Subcutaneous abdominal adipose tissue (tissue), 5 donors: ENCODE measurements at regions not wholly inside any gene's neighbourhood (a gene's known extent, or its start where the extent isn't known, plus 50 kb on each side); places are given as distances from the start of the nearest gene placed in this dataset.
"Not testable (repeated sequence)": the region's sequence is repeated elsewhere in the genome, so short reads cannot be mapped to it uniquely, and the experiment has no call there.

Source experiments
- H3K27ac ChIP-seq: one replicate; pipeline ENCODE4 v1.7.0; 2013; ENCODE audit warnings: low read depth, mild to moderate bottlenecking, inconsistent platforms, low read length, moderate library complexity
- H3K27me3 ChIP-seq, 5 donors: one replicate each; pipeline ENCODE4 v1.7.0; 2013; ENCODE audit warnings: low read length in 5 of 5, inconsistent platforms in 1 of 5; ENCODE audit not compliant: control insufficient read depth in 5 of 5, insufficient read depth in 4 of 5
- H3K36me3 ChIP-seq, 5 donors: one replicate each; pipeline ENCODE4 v1.7.0; 2013; ENCODE audit warnings: low read length in 5 of 5; ENCODE audit not compliant: control insufficient read depth in 5 of 5, insufficient read depth in 5 of 5
- H3K4me1 ChIP-seq, 5 donors: one replicate each; pipeline ENCODE4 v1.7.0; 2013; ENCODE audit warnings: low read length in 5 of 5, mild to moderate bottlenecking in 3 of 5, moderate library complexity in 1 of 5; ENCODE audit not compliant: control insufficient read depth in 5 of 5, insufficient read depth in 5 of 5
- H3K4me3 ChIP-seq, 5 donors: one replicate each; pipeline ENCODE4 v1.7.0; 2013; ENCODE audit warnings: low read length in 5 of 5, low read depth in 1 of 5
- H3K9ac ChIP-seq, 5 donors: one replicate each; pipeline ENCODE4 v1.7.0; 2013; ENCODE audit warnings: low read length in 5 of 5, mild to moderate bottlenecking in 4 of 5, moderate library complexity in 3 of 5
- H3K9me3 ChIP-seq, 5 donors: one replicate each; pipeline ENCODE4 v1.7.0; 2013; ENCODE audit warnings: low read length in 5 of 5; ENCODE audit not compliant: control insufficient read depth in 5 of 5
- donor health status: healthy.
- donor health status: healthy.
- donor health status: healthy.
- donor health status: healthy.
- donor health status: healthy.

GRCh38 chr13:21291840-21292239 is 115.4 kb downstream of the MRPL57 start:
- Histone ChIP-seq H3K36me3 (no peaks in the 10 kb centered on the region), H3K27me3 (no peaks in the 10 kb centered on the region), H3K27ac (no peak overlapping the region), H3K4me3 (no peak overlapping the region), H3K9me3 (no peaks in the 10 kb centered on the region), H3K4me1 (no peaks in the 10 kb centered on the region), H3K9ac (no peak overlapping the region)

GRCh38 chr13:21296991-21297390 is 120.5 kb downstream of the MRPL57 start:
- H3K27ac ChIP-seq, H3K4me3 ChIP-seq, H3K27me3 ChIP-seq, H3K36me3 ChIP-seq, H3K9me3 ChIP-seq: not testable (repeated sequence)
- H3K4me1 ChIP-seq, result peaks cover 3 to 21% (median 17%) of the 10 kb centered on the region in 5 donors
- H3K9ac ChIP-seq, result peak overlapping the region in 2 of 5 donors; percentile 16 to 51

DNA sequence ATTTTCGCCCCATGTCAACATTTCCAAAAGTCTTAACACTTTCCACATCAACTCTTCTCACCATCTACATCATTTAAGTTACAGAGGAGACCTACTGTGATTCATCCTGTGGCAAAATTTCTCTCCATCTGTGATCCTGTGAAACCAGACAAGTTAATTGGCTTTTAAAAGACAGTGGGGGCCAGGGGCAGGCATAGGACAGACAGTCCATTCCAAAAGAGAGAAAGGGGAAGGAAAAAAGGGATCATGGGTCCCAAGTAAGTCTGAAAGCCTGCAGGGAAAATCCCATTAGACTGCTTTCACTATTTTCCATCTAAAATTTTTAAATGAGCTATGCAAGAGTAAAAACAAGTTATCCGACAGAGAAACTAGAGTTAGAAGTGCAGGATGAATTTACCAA is 121.0 kb downstream of the MRPL57 start:
- Histone ChIP-seq H3K27ac (peak overlapping the region; percentile 75), H3K36me3 (no peaks in the 10 kb centered on the region), H3K27me3 (no peaks in the 10 kb centered on the region), H3K9me3 (no peaks in the 10 kb centered on the region), H3K4me1 (peaks cover 3 to 21% (median 17%) of the 10 kb centered on the region in 5 donors), H3K4me3 (peak overlapping the region; percentile 89 to 98 (median 90)), H3K9ac (peak overlapping the region; percentile 35 to 89 (median 60))

DNA sequence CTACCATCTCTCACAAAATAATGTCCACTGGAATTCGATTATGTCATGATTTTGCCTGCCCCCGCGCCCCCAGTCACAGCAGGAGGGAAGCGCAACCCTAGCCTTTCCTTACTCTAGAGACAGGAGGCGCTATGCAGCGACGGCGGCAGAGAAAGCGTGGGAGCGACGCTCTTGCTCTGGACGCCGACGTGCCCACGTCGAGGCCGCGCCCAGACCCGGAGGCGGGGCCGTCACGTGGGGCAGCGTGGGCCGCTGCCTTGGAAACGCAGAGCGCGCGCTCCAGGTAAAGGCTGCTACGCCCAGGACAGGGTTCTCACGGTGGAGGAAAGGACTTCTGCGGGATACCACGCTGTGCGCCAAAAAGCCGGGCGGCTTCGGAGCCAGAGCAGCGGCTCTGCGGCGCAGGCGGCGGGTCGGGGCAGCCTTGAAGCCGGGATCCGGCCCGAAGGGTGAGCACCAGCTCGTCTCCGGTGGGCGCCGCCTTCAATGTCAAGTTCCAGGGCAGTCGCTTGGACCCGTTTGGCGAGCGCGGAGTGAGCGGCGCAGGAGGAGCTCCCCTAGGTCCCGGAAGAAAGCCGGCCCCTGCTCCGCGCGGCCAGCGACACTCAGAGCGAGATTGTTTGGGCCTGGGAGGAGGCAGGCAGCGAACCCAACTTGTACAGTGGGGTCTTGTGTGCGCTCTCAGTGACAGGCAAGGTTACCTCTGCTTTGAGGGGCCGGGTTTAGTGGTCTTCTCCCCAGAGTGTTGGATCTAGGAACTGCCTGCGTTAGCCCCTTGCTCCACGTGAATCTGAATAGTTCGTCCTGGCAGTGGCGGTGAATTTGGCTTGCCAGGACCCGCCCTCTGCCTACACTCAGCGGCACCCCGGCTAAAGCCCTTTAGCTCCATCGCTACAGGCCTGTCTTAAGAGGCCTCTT is 121.7 kb downstream of the MRPL57 start:
- H3K27ac ChIP-seq, result peak overlapping the region; percentile 75
- no peaks in the 10 kb centered on the region for H3K27me3 ChIP-seq
- H3K4me3 ChIP-seq, result peak overlapping the region; percentile 89 to 98 (median 90)
- peaks cover 0 to 4% (median 3%) of the 10 kb centered on the region in 5 donors for H3K36me3 ChIP-seq
- H3K4me1 ChIP-seq, result peaks cover 3 to 21% (median 17%) of the 10 kb centered on the region in 5 donors
- peak overlapping the region; percentile 79 to 94 (median 85) for H3K9ac ChIP-seq
- H3K9me3 ChIP-seq, result no peaks in the 10 kb centered on the region

- Histone ChIP-seq H3K27me3 (no peaks in the 10 kb centered on the region), H3K9me3 (no peaks in the 10 kb centered on the region)
These were observed 127.8 kb downstream of the MRPL57 start for GRCh38 chr13:21304256-21304655.

DNA sequence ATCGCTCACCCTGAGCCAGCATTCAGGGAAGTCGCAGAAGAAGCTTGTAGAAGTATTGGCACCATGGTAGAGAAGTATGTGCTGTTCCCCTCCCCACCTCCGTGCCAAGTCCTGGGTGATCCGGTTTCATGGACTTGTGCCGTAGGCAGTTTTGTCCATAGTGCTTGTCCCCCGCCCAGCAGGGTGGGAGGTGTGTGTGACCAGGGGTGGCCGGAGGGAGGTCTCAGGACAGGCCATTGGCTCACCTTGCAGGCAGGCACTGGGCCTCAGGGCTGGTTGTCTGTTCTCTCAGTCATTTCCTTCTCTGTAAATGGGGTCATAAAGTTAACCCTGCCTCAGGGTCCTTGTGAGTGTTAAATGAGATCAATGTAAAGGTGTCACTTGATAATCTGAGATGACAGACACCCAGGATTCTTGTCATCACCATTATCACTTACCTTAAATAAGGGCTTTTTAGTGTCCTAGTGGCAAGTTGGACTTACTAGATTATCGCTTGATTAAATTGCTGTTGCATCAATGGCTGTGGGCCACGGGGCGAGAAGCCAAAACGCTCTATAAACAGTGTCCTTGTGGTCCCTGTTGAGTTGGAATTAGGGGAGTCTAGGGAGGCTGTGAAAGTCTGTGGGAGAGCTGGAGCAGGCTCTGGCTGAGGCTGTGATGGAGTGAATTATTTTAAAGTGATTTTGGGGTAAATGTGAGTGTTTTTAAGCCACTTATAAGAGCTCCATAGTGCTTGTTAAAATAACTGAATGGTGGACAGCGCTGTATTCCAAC is 130.0 kb downstream of the MRPL57 start:
- peaks cover 5 to 13% (median 9%) of the 10 kb centered on the region in 5 donors for H3K36me3 ChIP-seq
- H3K27me3 ChIP-seq, H3K27ac ChIP-seq, H3K4me3 ChIP-seq, H3K9ac ChIP-seq, H3K9me3 ChIP-seq, H3K4me1 ChIP-seq: not testable (repeated sequence)

More at GRCh38 chr13:21304256-21304655, 127.8 kb downstream of the MRPL57 start:
- H3K4me3 ChIP-seq, result no peak overlapping the region
- no peak overlapping the region for H3K27ac ChIP-seq
- H3K36me3 ChIP-seq, result peaks cover 5 to 13% (median 9%) of the 10 kb centered on the region in 5 donors
- no peak overlapping the region for H3K9ac ChIP-seq
- peaks cover 0 to 3% (median under 1%) of the 10 kb centered on the region in 5 donors for H3K4me1 ChIP-seq

- H3K4me1 ChIP-seq, H3K27me3 ChIP-seq, H3K4me3 ChIP-seq, H3K27ac ChIP-seq, H3K9ac ChIP-seq, H3K9me3 ChIP-seq: not testable (repeated sequence)
- peaks cover 5 to 13% (median 9%) of the 10 kb centered on the region in 5 donors for H3K36me3 ChIP-seq
These were observed 130.7 kb downstream of the MRPL57 start for GRCh38 chr13:21307158-21307557.

- H3K36me3 ChIP-seq, result peaks cover 2 to 6% (median 4%) of the 10 kb centered on the region in 5 donors
- H3K27ac ChIP-seq, result no peak overlapping the region
- no peaks in the 10 kb centered on the region for H3K4me1 ChIP-seq
- no peaks in the 10 kb centered on the region for H3K27me3 ChIP-seq
- no peak overlapping the region for H3K4me3 ChIP-seq
- no peak overlapping the region for H3K9ac ChIP-seq
- no peaks in the 10 kb centered on the region for H3K9me3 ChIP-seq
These were observed 132.4 kb downstream of the MRPL57 start for GRCh38 chr13:21308906-21309305.

DNA sequence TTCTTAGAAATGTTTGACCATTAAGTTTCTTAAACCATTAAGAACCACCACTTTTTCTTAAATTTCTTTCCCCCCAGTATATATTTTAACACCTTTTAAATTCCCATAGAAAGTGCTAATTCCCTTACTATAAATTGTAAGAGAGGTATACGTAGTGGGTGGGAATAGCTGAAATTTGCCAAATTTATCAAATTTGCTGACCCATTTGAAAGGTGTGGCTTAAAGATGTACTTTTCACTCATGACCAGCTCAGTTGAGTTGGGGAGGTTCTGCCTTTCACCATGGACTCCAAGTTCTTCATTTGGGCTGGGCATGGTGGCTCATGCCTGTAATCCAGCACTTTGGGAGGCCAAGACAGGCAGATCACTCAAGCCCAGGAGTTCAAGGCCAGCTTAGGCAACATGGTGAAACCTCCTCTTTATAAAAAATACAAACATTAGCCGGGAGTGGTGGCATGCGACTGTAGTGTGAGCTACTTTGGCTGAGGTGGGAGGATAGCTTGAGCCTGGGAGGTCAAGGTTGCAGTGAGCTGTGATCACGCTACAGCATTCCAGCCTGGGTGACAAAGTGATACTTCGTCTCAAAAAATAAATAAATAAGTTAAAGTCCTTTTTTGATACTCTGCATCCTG is 133.2 kb downstream of the MRPL57 start:
- Histone ChIP-seq H3K4me1 (no peaks in the 10 kb centered on the region), H3K9me3 (no peaks in the 10 kb centered on the region), H3K27me3 (no peaks in the 10 kb centered on the region), H3K9ac (no peak overlapping the region), H3K4me3 (no peak overlapping the region), H3K27ac (no peak overlapping the region), H3K36me3 (peaks cover 0 to 2% (median under 1%) of the 10 kb centered on the region in 5 donors)
